GM12872 (cell line): ENCODE measurements at regions not wholly inside any gene's neighbourhood (a gene's known extent, or its start where the extent isn't known, plus 50 kb on each side); places are given as distances from the start of the nearest gene placed in this dataset.

Source experiments
- CTCF ChIP-seq: IDR thresholded peaks from 3 replicates; pipeline ENCODE4 v1.5.1; 2011; ENCODE audit warnings: low read depth, mild to moderate bottlenecking, low read length, moderate library complexity; ENCODE audit not compliant: insufficient read depth

- TF ChIP-seq CTCF, result no peak
Measured at GRCh38 chr7:115252461-115252860, 330.6 kb downstream of the MDFIC start.

GRCh38 chr7:115249080-115249479 lies 327.2 kb downstream of the MDFIC start:
- no peak for TF ChIP-seq CTCF

- no peak for TF ChIP-seq CTCF
Measured at GRCh38 chr7:115241151-115241550, 319.3 kb downstream of the MDFIC start.

GRCh38 chr7:115240242-115240641 lies 318.3 kb downstream of the MDFIC start:
- no peak for TF ChIP-seq CTCF

GRCh38 chr7:115235075-115235474 lies 313.2 kb downstream of the MDFIC start:
- TF ChIP-seq CTCF, result no peak

GRCh38 chr7:115233809-115234208 lies 311.9 kb downstream of the MDFIC start:
- TF ChIP-seq CTCF, result no peak

- no peak for TF ChIP-seq CTCF
Measured at GRCh38 chr7:115232041-115232440, 310.1 kb downstream of the MDFIC start.
